Stomach (tissue), 8 donors: ENCODE measurements at regions not wholly inside any gene's neighbourhood (a gene's known extent, or its start where the extent isn't known, plus 50 kb on each side); places are given as distances from the start of the nearest gene placed in this dataset.

Source experiments
- DNase-seq, 2 donors: peaks; one replicate each; pipeline versions ENCODE4 v3.0.0 to v3.0.0-alpha.2; 2013 to 2019
- H3K27ac ChIP-seq, 5 donors: fragments of 200-600 bp in 4 of 5; sonication (generic) in 4 of 5; one replicate each; pipeline ENCODE4 v1.5.1; 2013 to 2019; ENCODE audit warnings: mild to moderate bottlenecking in 1 of 5, moderate library complexity in 1 of 5
- H3K27me3 ChIP-seq, 3 donors: fragments of 200-600 bp; sonication (generic); one replicate each; pipeline ENCODE4 v1.5.1; 2017 to 2019; ENCODE audit warnings: mixed run types in 1 of 3
- H3K36me3 ChIP-seq, 4 donors: fragments of 200-600 bp; sonication (generic); 1 replicate in 3 of 4; 2 replicates in 1 of 4; pipeline ENCODE4 v1.5.1; 2016 to 2019
- H3K4me1 ChIP-seq, 4 donors: fragments of 200-600 bp; sonication (generic); one replicate each; pipeline ENCODE4 v1.5.1; 2016 to 2019
- H3K4me3 ChIP-seq, 4 donors: fragments of 200-600 bp; sonication (generic) in 3 of 4; one replicate each; pipeline ENCODE4 v1.5.1; 2016 to 2019; ENCODE audit warnings: mild to moderate bottlenecking in 1 of 4
- H3K9me3 ChIP-seq, 4 donors: fragments of 200-600 bp; sonication (generic); one replicate each; pipeline ENCODE4 v1.5.1; 2016 to 2019
- EP300 ChIP-seq: sonication (generic); formaldehyde crosslinking; IDR thresholded peaks from one replicate; pipeline ENCODE4 v1.6.1; 2017; ENCODE audit warnings: antibody characterized with exemption
- POLR2A ChIP-seq, 4 donors: fragments of 450-650 bp; IDR thresholded peaks; one replicate each; pipeline ENCODE4 v1.6.1; 2016; ENCODE audit warnings: antibody characterized with exemption in 4 of 4, control low read depth in 2 of 4, mild to moderate bottlenecking in 1 of 4, moderate library complexity in 1 of 4
- POLR2AphosphoS5 ChIP-seq, 3 donors: sonication (generic); formaldehyde crosslinking; IDR thresholded peaks; one replicate each; pipeline ENCODE4 v1.6.1; 2016; ENCODE audit warnings: antibody characterized with exemption in 3 of 3
- WGBS, 5 donors: extraction: QIAGEN DNeasy Blood & Tissue Kit in 3 of 5; methylation state at CpG; one replicate each; pipeline versions ENCODE4 v1.1.5 to v1.1.7; 2013 to 2018; 5-methylcytosine and 5-hydroxymethylcytosine counted together
- intact Hi-C: fragments of 100-400 bp; cut with DNase I; formaldehyde crosslinking; loops from one replicate; pipeline ENCODE4 v1.15.1; 2023; ENCODE audit warnings: low total_unique reads
- TF ChIP-seq, protein P1 (sequence below), 7 experiments: fragments of 450-650 bp in 4 of 7; fragments of 200-600 bp in 3 of 7; sonication (generic) in 3 of 7; IDR thresholded peaks; one replicate each; pipeline ENCODE4 v1.5.1; 2016 to 2019; ENCODE audit warnings: antibody characterized with exemption in 7 of 7, control low read depth in 2 of 7, mild to moderate bottlenecking in 1 of 7
- donor health status: healthy with polysubstance abuse.
- donor health status: Bipolar disorder and iron deficiency.
- donor health status: healthy.

DNA sequence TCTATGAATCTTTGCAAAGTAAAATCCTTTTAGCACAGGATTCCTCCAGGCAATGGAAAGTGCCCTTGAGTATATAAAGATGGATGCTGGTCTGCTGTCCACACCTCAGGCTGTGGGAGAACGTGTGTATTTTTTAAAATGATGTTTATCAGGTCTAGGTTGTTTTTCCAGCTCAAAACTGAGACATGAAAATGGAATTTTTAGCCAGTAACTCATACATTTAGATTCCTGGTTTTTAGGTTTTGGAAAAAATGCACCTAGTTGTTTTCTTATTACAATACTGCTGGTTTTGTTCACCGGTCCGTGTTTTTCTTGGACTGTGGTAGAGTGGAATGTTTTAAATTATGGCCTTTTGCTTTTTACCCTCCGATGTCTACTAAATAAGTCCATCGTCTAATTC, 554.7 kb downstream of the SOX6 start:
- H3K36me3 ChIP-seq = no peaks in the 10 kb centered on the region
- no peaks in the 10 kb centered on the region for H3K9me3 ChIP-seq
- DNase-seq = no peak
- TF ChIP-seq EP300 (no peak), POLR2A (IDR thresholded peaks at IDR 0.05) (no peak), POLR2AphosphoS5 (IDR thresholded peaks at IDR 0.05) (no peak)
- TF ChIP-seq, protein P1, sequence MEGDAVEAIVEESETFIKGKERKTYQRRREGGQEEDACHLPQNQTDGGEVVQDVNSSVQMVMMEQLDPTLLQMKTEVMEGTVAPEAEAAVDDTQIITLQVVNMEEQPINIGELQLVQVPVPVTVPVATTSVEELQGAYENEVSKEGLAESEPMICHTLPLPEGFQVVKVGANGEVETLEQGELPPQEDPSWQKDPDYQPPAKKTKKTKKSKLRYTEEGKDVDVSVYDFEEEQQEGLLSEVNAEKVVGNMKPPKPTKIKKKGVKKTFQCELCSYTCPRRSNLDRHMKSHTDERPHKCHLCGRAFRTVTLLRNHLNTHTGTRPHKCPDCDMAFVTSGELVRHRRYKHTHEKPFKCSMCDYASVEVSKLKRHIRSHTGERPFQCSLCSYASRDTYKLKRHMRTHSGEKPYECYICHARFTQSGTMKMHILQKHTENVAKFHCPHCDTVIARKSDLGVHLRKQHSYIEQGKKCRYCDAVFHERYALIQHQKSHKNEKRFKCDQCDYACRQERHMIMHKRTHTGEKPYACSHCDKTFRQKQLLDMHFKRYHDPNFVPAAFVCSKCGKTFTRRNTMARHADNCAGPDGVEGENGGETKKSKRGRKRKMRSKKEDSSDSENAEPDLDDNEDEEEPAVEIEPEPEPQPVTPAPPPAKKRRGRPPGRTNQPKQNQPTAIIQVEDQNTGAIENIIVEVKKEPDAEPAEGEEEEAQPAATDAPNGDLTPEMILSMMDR (IDR thresholded peaks at IDR 0.05) = no peak
- H3K27me3 ChIP-seq = no peaks in the 10 kb centered on the region
- H3K4me3 ChIP-seq = no peak overlapping the region
- H3K4me1 ChIP-seq = peaks cover 0 to 11% (median 0%) of the 10 kb centered on the region in 4 donors
- WGBS, 5 donors = 78 to 84% (median 82%) methylated on average over 5 of the region's 5 CpGs
- no peak overlapping the region for H3K27ac ChIP-seq
- intact Hi-C loops = no loop called here

DNA sequence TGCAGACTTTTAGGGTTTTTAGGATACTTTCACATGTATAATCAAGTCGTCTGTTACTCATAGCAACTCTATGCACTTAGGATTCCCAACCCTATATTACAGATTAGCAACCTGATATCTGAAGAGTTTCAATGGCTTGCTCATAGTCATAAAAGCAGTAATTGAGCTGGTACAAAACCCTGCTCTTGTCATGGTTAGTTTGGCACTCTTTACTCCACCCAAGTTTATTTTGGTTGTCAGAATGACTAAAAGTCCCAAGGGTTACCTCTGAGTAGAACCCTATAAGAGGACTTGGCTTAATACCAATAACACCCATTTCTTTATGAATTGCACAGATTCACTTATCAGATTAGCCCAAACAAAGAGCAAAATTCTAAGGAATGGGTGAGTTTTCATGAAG, 550.6 kb downstream of the SOX6 start:
- intact Hi-C loops = no loop called here
- DNase-seq = no peak
- H3K9me3 ChIP-seq = no peaks in the 10 kb centered on the region
- peaks cover 0 to 2% (median 0%) of the 10 kb centered on the region in 4 donors for H3K4me1 ChIP-seq
- H3K36me3 ChIP-seq = no peaks in the 10 kb centered on the region
- no peak overlapping the region for H3K27ac ChIP-seq
- WGBS, 5 donors = 70 to 92% (median 83%) methylated on average over 1 of the region's 1 CpG
- no peaks in the 10 kb centered on the region for H3K27me3 ChIP-seq
- H3K4me3 ChIP-seq = no peak overlapping the region
- TF ChIP-seq EP300 (no peak), POLR2A (IDR thresholded peaks at IDR 0.05) (no peak), POLR2AphosphoS5 (IDR thresholded peaks at IDR 0.05) (no peak)
- TF ChIP-seq, protein P1 (IDR thresholded peaks at IDR 0.05) = no peak

DNA sequence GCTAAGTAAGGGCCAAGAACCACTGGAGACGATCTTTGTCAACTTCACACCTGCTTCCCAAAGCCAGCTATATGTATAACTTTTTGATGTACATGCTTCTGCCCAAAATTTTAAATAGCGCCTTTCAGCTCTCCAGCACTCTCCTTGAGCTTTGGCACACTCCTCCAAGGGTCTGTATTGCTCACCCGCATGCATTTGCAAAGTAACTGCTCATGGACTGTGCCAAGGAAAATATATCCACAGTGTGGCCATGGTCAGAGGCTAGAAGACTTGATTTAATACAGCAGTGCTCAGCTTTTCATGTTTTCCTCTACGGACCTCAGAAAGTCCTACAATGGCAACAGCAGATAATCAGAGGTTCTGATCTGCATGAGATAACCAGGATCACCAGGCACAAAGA, 550.1 kb downstream of the SOX6 start:
- Histone ChIP-seq H3K27me3 (no peaks in the 10 kb centered on the region), H3K27ac (no peak overlapping the region), H3K9me3 (no peaks in the 10 kb centered on the region), H3K4me3 (no peak overlapping the region), H3K4me1 (no peaks in the 10 kb centered on the region), H3K36me3 (no peaks in the 10 kb centered on the region)
- TF ChIP-seq POLR2A (IDR thresholded peaks at IDR 0.05) = no peak
- TF ChIP-seq, protein P1 (IDR thresholded peaks at IDR 0.05) = no peak
- TF ChIP-seq EP300 = no peak
- TF ChIP-seq POLR2AphosphoS5 (IDR thresholded peaks at IDR 0.05) = no peak
- intact Hi-C loops = no loop called here
- DNase-seq = no peak
- 86 to 96% (median 92%) methylated on average over 4 of the region's 4 CpGs for WGBS, 5 donors

DNA sequence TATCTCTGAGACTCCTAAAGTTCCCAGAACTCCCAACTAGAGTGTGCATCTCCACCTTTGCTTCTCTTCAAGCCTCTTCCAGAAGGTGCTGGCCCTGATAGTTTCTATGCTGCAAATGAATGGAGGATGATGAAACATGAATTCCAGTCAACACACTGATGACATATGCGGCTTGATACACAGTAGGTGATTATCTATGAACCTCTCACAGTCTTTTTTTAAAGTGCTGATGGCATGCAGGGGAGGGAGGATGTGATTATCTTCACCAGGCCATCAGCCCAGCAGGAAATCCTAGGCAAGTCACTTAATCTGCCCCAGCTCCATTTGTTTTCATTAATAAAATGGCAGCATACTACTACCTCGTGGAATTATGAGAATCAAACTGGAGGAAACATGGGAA, 548.5 kb downstream of the SOX6 start:
- WGBS, 5 donors = 80 to 89% (median 82%) methylated on average over 2 of the region's 2 CpGs
- H3K4me3 ChIP-seq = no peak overlapping the region
- H3K27ac ChIP-seq = no peak overlapping the region
- H3K9me3 ChIP-seq = no peaks in the 10 kb centered on the region
- TF ChIP-seq, protein P1 (IDR thresholded peaks at IDR 0.05) = no peak
- TF ChIP-seq EP300 (no peak), POLR2AphosphoS5 (IDR thresholded peaks at IDR 0.05) (no peak), POLR2A (IDR thresholded peaks at IDR 0.05) (no peak)
- H3K36me3 ChIP-seq = no peaks in the 10 kb centered on the region
- no peak for DNase-seq
- H3K4me1 ChIP-seq = no peaks in the 10 kb centered on the region
- intact Hi-C loops = no loop called here
- H3K27me3 ChIP-seq = no peaks in the 10 kb centered on the region
